Esophagus muscularis mucosa (tissue), 4 donors: ENCODE measurements at regions not wholly inside any gene's neighbourhood (a gene's known extent, or its start where the extent isn't known, plus 50 kb on each side); places are given as distances from the start of the nearest gene placed in this dataset.

Source experiments
- DNase-seq: peaks from one replicate; pipeline ENCODE4 v3.0.0-alpha.2; 2017; ENCODE audit errors: extremely low spot score
- H3K27ac ChIP-seq, 4 donors: fragments of 200-600 bp; sonication (generic); replicated peaks in 1 of 4; 1 replicate in 3 of 4; 2 replicates in 1 of 4; pipeline ENCODE4 v1.5.1; 2016 to 2019; ENCODE audit warnings: mild to moderate bottlenecking in 1 of 4
- H3K27me3 ChIP-seq, 4 donors: fragments of 200-600 bp; sonication (generic); one replicate each; pipeline versions ENCODE4 v1.5.1 to v1.6.0; 2016 to 2019
- H3K36me3 ChIP-seq, 4 donors: fragments of 200-600 bp; sonication (generic); one replicate each; pipeline ENCODE4 v1.5.1; 2016 to 2019
- H3K4me1 ChIP-seq, 4 donors: fragments of 200-600 bp; sonication (generic); one replicate each; pipeline ENCODE4 v1.5.1; 2016 to 2019
- H3K4me3 ChIP-seq, 4 donors: fragments of 200-600 bp; sonication (generic); 1 replicate in 2 of 4; 2 replicates in 2 of 4; pipeline ENCODE4 v1.5.1; 2016 to 2019; ENCODE audit warnings: mild to moderate bottlenecking in 4 of 4, moderate library complexity in 1 of 4
- H3K9me3 ChIP-seq, 4 donors: fragments of 200-600 bp; sonication (generic); 1 replicate in 3 of 4; 2 replicates in 1 of 4; pipeline ENCODE4 v1.5.1; 2016 to 2019
- CTCF ChIP-seq, 3 experiments: fragments of 200-600 bp in 2 of 3; fragments of 450-650 bp in 1 of 3; sonication (generic) in 2 of 3; IDR thresholded peaks; one replicate each; pipeline ENCODE4 v1.5.1; 2017 to 2019; ENCODE audit warnings: antibody characterized with exemption in 3 of 3, mild to moderate bottlenecking in 2 of 3, moderate library complexity in 1 of 3
- EP300 ChIP-seq: sonication (generic); formaldehyde crosslinking; IDR thresholded peaks from one replicate; pipeline ENCODE4 v1.6.1; 2017; ENCODE audit warnings: antibody characterized with exemption
- POLR2A ChIP-seq: fragments of 450-650 bp; IDR thresholded peaks from one replicate; pipeline ENCODE4 v1.6.1; 2017; ENCODE audit warnings: antibody characterized with exemption, moderate library complexity, mild to moderate bottlenecking, low read depth
- POLR2AphosphoS5 ChIP-seq, 2 donors: sonication (generic); formaldehyde crosslinking; IDR thresholded peaks; one replicate each; pipeline ENCODE4 v1.6.1; 2017; ENCODE audit warnings: antibody characterized with exemption in 2 of 2
- WGBS: methylation state at CpG from one replicate; pipeline ENCODE4 v1.1.5; 2018; 5-methylcytosine and 5-hydroxymethylcytosine counted together
- intact Hi-C: fragments of 100-400 bp; cut with DNase I; formaldehyde crosslinking; loops from one replicate; pipeline ENCODE4 v1.15.1; 2023

DNA sequence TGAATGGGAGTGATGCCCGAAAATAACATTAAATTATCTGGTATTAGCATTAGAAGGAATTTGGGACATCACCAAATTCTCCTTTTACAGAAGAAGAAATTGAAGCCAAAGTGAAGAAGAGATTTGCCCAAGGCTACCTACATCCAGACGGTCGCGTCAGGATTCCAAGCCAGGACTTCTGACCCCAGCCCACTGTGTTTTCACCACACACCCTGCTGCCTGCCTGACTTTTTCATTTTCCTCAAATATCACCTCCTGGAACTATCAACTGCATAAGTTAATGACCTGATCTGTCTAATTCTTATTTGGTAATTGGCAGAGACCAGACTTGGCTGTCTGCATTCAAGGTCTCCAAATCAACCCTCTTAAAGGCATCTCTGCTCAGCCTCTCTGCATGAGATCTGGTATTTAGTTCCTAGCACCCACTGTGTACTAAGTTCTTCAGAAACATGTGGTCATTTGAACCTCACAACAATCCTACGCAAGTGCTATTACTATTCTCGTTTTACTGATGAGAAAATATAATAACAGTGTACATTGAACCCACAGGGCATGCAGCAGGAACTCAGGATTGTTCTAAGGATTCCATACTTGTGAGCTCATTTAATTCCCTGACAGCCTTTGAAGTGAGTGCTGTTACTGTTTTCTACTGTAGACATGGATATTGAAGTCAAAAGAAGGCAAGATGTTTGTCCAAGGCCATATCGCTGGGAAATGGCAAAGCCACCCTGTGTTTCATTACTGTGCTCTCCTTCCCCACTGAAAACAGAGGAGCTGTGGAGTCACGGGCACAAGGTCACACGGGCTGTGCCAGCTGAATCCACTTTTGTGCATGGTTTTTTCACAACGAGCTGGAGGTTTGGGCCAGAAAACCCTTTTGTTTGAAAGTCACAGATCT, 195.2 kb upstream of the C1QTNF7 start:
- no peak for DNase-seq
- no peak overlapping the region for H3K4me3 ChIP-seq
- no peaks in the 10 kb centered on the region for H3K9me3 ChIP-seq
- no peaks in the 10 kb centered on the region for H3K36me3 ChIP-seq
- peak overlapping the region; percentile 2 to 46 (median 23) for H3K27ac ChIP-seq
- no peaks in the 10 kb centered on the region for H3K27me3 ChIP-seq
- no peak for TF ChIP-seq POLR2A
- TF ChIP-seq CTCF (IDR thresholded peaks at IDR 0.05): no peak
- TF ChIP-seq EP300: no peak
- no peak for TF ChIP-seq POLR2AphosphoS5 (IDR thresholded peaks at IDR 0.05)
- 56% methylated on average over 10 of the region's 10 CpGs for WGBS
- H3K4me1 ChIP-seq: peaks cover 9 to 31% (median 24%) of the 10 kb centered on the region in 4 donors
- intact Hi-C loops: loop anchor here (10.0 kb wide), 1 partner anchor 102 kb away; no protein-coding TSS in a partner anchor

DNA sequence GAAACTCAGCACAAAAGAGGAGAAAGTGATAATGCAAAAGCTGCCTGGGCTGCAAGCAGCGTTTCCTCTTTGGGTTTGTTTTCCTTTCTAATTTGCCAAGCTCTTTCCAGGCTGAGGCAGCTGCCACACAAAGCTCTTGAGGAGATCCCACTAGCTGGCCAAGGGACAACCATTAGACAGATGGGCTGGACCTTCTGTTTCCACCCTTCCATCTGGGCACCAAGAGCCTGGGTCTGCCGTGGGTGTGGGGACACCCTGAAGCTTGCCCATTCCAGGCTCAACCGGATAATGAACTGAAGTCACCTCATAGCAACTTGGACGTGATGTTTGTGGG, 194.6 kb upstream of the C1QTNF7 start:
- intact Hi-C loops: loop anchor here (10.0 kb wide), 1 partner anchor 102 kb away; no protein-coding TSS in a partner anchor
- DNase-seq: no peak
- no peaks in the 10 kb centered on the region for H3K9me3 ChIP-seq
- no peak overlapping the region for H3K4me3 ChIP-seq
- peaks cover 9 to 31% (median 24%) of the 10 kb centered on the region in 4 donors for H3K4me1 ChIP-seq
- 58% methylated on average over 4 of the region's 4 CpGs for WGBS
- no peaks in the 10 kb centered on the region for H3K36me3 ChIP-seq
- H3K27ac ChIP-seq: peak overlapping the region; percentile 2 to 46 (median 22)
- TF ChIP-seq EP300: no peak
- TF ChIP-seq POLR2A: no peak
- TF ChIP-seq CTCF (IDR thresholded peaks at IDR 0.05): no peak
- no peak for TF ChIP-seq POLR2AphosphoS5 (IDR thresholded peaks at IDR 0.05)
- H3K27me3 ChIP-seq: no peaks in the 10 kb centered on the region

DNA sequence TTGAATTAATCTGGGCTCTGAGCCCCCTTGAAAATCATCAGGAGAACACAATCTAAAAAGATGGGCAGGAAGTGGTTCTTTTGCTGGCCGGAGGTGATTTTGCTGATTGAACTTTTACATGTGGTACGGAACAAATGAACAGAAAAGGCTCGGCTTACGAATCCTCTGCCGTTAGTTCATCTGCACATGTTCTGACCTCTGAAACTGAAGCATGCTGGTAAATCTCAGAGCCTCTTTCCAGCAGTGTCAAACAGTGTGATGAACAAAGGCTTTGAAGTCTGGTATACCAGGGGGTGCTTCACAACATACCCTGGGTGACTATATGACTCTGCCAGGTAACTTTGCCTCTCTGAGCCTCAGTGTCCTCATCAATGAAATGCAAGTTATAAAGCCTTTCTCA, 194.2 kb upstream of the C1QTNF7 start:
- Histone ChIP-seq H3K36me3 (no peaks in the 10 kb centered on the region), H3K27me3 (no peaks in the 10 kb centered on the region), H3K9me3 (no peaks in the 10 kb centered on the region), H3K27ac (peak overlapping the region; percentile 2 to 46 (median 22)), H3K4me1 (peaks cover 9 to 32% (median 26%) of the 10 kb centered on the region in 4 donors), H3K4me3 (no peak overlapping the region)
- TF ChIP-seq EP300 (no peak), CTCF (IDR thresholded peaks at IDR 0.05) (no peak), POLR2AphosphoS5 (IDR thresholded peaks at IDR 0.05) (no peak), POLR2A (no peak)
- intact Hi-C loops: loop anchor here (10.0 kb wide), 1 partner anchor 101 kb away; no protein-coding TSS in a partner anchor
- no peak for DNase-seq
- 86% methylated on average over 5 of the region's 5 CpGs for WGBS

GRCh38 chr4:15234116-15234855, 193.5 kb upstream of the C1QTNF7 start:
- intact Hi-C loops: loop anchor here (10.0 kb wide), 1 partner anchor 101 kb away; no protein-coding TSS in a partner anchor
- Histone ChIP-seq H3K27ac (peak overlapping the region in 3 of 4 donors; percentile 13 to 46 (median 40)), H3K9me3 (no peaks in the 10 kb centered on the region), H3K27me3 (no peaks in the 10 kb centered on the region), H3K36me3 (no peaks in the 10 kb centered on the region), H3K4me1 (peaks cover 14 to 38% (median 30%) of the 10 kb centered on the region in 4 donors), H3K4me3 (no peak overlapping the region)
- 63% methylated on average over 7 of the region's 7 CpGs for WGBS
- no peak for TF ChIP-seq POLR2A
- TF ChIP-seq CTCF (IDR thresholded peaks at IDR 0.05): no peak
- TF ChIP-seq POLR2AphosphoS5 (IDR thresholded peaks at IDR 0.05): no peak
- no peak for DNase-seq
